ENCODE measurements at regions not wholly inside any gene's neighbourhood (a gene's known extent, or its start where the extent isn't known, plus 50 kb on each side); places are given as distances from the start of the nearest gene placed in this dataset.

- Histone ChIP-seq H3K4me2 (ENCODE audit: insufficient read depth, insufficient read length, low read length) (no peak overlapping the region), H2AFZ (ENCODE audit: low read length) (no peak overlapping the region), H4K5ac (ENCODE audit: insufficient read length, low read depth, low read length) (no peak overlapping the region), H4K91ac (ENCODE audit: insufficient read length, low read depth, low read length) (no peak overlapping the region), H3K4ac (ENCODE audit: low read depth, low read length) (no peak overlapping the region), H3T11ph (ENCODE audit: low read length) (no peak overlapping the region), H2BK120ac (ENCODE audit: low read depth, low read length, poor library complexity, severe bottlenecking) (no peak overlapping the region), H3K79me2 (ENCODE audit: insufficient read depth, low read length) (no peaks in the 10 kb centered on the region), H3K27me3 (ENCODE audit: insufficient read depth, low read length) (no peaks in the 10 kb centered on the region), H3K18ac (ENCODE audit: insufficient read length, low read depth, low read length) (no peak overlapping the region), H3K79me1 (ENCODE audit: insufficient read depth, low read depth, low read length, poor library complexity, severe bottlenecking) (no peaks in the 10 kb centered on the region), H2BK12ac (ENCODE audit: insufficient read length, low read depth, low read length) (no peak overlapping the region), H3K27ac (ENCODE audit: insufficient read length, low read depth, low read length) (no peak overlapping the region), H3K23ac (ENCODE audit: insufficient read length, low read depth, low read length) (no peak overlapping the region), H4K8ac (replicated peaks; ENCODE audit: insufficient read length, low read depth, low read length) (no peak overlapping the region), H2BK15ac (ENCODE audit: low read depth, low read length) (no peak overlapping the region), H3K4me1 (ENCODE audit: insufficient read depth, low read length) (no peaks in the 10 kb centered on the region), H3K23me2 (ENCODE audit: insufficient read length, low read depth, low read length, poor library complexity, severe bottlenecking) (no peaks in the 10 kb centered on the region), H3K9me3 (ENCODE audit: control insufficient read depth, low read depth, low read length) (no peaks in the 10 kb centered on the region), H3K9ac (ENCODE audit: extremely low read depth, insufficient read length, low read length) (no peak overlapping the region), H3K56ac (ENCODE audit: insufficient read length, low read depth, low read length) (no peak overlapping the region), H2BK5ac (ENCODE audit: insufficient read length, low read length) (no peak overlapping the region), H3K14ac (ENCODE audit: insufficient read depth, low read length) (no peak overlapping the region), H2BK20ac (ENCODE audit: low read depth, low read length, poor library complexity, severe bottlenecking) (no peak overlapping the region), H2AK5ac (ENCODE audit: insufficient read length, low read length) (no peak overlapping the region), H4K20me1 (ENCODE audit: control insufficient read depth, insufficient read depth, insufficient read length) (no peaks in the 10 kb centered on the region)
- no peaks in the 10 kb centered on the region for H3K9me3 Mint-ChIP-seq
- TF ChIP-seq CTCF (conservative IDR thresholded peaks at IDR 0.05) = no peak
- H3K4me3 Mint-ChIP-seq = no peak overlapping the region
- DNase-seq = no peak
- H3K36me3 Mint-ChIP-seq (ENCODE audit: insufficient read depth in 1 of 3, low read depth in 3 of 3) = no peaks in the 10 kb centered on the region
- no CpG with 5 or more reads among the region's 4 CpGs for WGBS (ENCODE audit: extremely low coverage, insufficient read length, low lambda C conversion rate)
- no peak overlapping the region for H3K27ac Mint-ChIP-seq
- H3K4me1 Mint-ChIP-seq = peaks cover 5 to 6% of the 10 kb centered on the region in 2 experiments; a peak in 3 of 4 replicates
- H3K27me3 Mint-ChIP-seq (ENCODE audit: low read depth) = peaks cover 3% of the 10 kb centered on the region; the same call in 1 of the 2 replicates
Observed at GRCh38 chr12:69150083-69150795, 89.1 kb upstream of the CPSF6 start.
